OCI-LY7 (cell line): ENCODE measurements at regions not wholly inside any gene's neighbourhood (a gene's known extent, or its start where the extent isn't known, plus 50 kb on each side); places are given as distances from the start of the nearest gene placed in this dataset.

Experiments
- BruUV-seq: library from RNA; stranded (reverse); fragments of 400-500 nt; replicated peaks from 2 replicates; lab custom pipeline; 2021; lab: Mats Ljungman, UMichigan
- CTCF ChIA-PET: fragments of 300-600 bp; sonication (Branson Sonifier 250); formaldehyde crosslinking; loops from one replicate; lab custom pipeline; 2022; ENCODE audit warnings: antibody characterized with exemption; ENCODE audit not compliant: unreplicated experiment; lab: Charles Lee
- POLR2A ChIA-PET: fragments of 300-600 bp; sonication (Branson Sonifier 250); formaldehyde crosslinking; loops from one replicate; lab custom pipeline; 2022; ENCODE audit warnings: antibody characterized with exemption; lab: Charles Lee
- DNase-seq: peaks from one replicate; pipeline ENCODE4 v3.0.0-alpha.2; 2015; ENCODE audit warnings: low spot score
- H2AFZ ChIP-seq: fragments of 200-600 bp; sonication (generic), shearing (Covaris generic); 2 replicates; pipeline ENCODE4 v1.6.1; 2014; ENCODE audit warnings: mild to moderate bottlenecking, antibody characterized with exemption, low read length, moderate library complexity
- H3K27ac ChIP-seq: fragments of 200-600 bp; sonication (generic); 2 replicates; pipeline ENCODE4 v1.5.1; 2014; ENCODE audit warnings: mixed run types, low read depth, mild to moderate bottlenecking, moderate library complexity, low read length, inconsistent platforms; ENCODE audit not compliant: poor library complexity, severe bottlenecking
- H3K36me3 ChIP-seq: fragments of 200-600 bp; sonication (generic); 2 replicates; pipeline ENCODE4 v1.6.1; 2014; ENCODE audit warnings: mild to moderate bottlenecking, antibody characterized with exemption, low read length, moderate library complexity, mixed read lengths; ENCODE audit not compliant: insufficient read depth
- H3K4me1 ChIP-seq: fragments of 200-600 bp; sonication (generic); 2 replicates; pipeline ENCODE4 v1.5.1; 2014; ENCODE audit warnings: mild to moderate bottlenecking, low read length; ENCODE audit not compliant: insufficient read depth, poor library complexity, severe bottlenecking
- H3K4me2 ChIP-seq: fragments of 200-600 bp; sonication (generic); 2 replicates; pipeline ENCODE4 v1.6.1; 2014; ENCODE audit warnings: mild to moderate bottlenecking, low read length
- H3K4me3 ChIP-seq: fragments of 200-600 bp; sonication (generic); 2 replicates; pipeline ENCODE4 v1.5.1; 2014; ENCODE audit warnings: mild to moderate bottlenecking, low read depth, low read length; ENCODE audit not compliant: poor library complexity, severe bottlenecking
- H3K79me2 ChIP-seq: fragments of 200-600 bp; sonication (generic); 2 replicates; pipeline ENCODE4 v1.6.1; 2016; ENCODE audit warnings: low read depth, mild to moderate bottlenecking, low read length, moderate library complexity, mixed read lengths; ENCODE audit not compliant: insufficient read depth
- H3K9me2 ChIP-seq: fragments of 200-600 bp; sonication (generic); 2 replicates; pipeline ENCODE4 v1.6.1; 2016; ENCODE audit warnings: mild to moderate bottlenecking, low read length, mixed read lengths; ENCODE audit not compliant: insufficient read depth
- H3K9me3 ChIP-seq: fragments of 200-600 bp; sonication (generic); 2 replicates; pipeline ENCODE4 v1.6.1; 2014; ENCODE audit warnings: mild to moderate bottlenecking, mixed run types, low read length, mixed read lengths
- H4K20me1 ChIP-seq: fragments of 200-600 bp; sonication (generic); 2 replicates; pipeline ENCODE4 v1.6.1; 2014; ENCODE audit warnings: mild to moderate bottlenecking, antibody characterized with exemption, low read length, moderate library complexity, mixed read lengths; ENCODE audit not compliant: insufficient read depth
- EZH2phosphoT487 ChIP-seq: fragments of 200-600 bp; sonication (generic); IDR thresholded peaks from 2 replicates; pipeline ENCODE4 v1.6.1; 2018; ENCODE audit warnings: low read depth, borderline replicate concordance, mild to moderate bottlenecking, mixed run types, antibody characterized with exemption, low read length, moderate library complexity, mixed read lengths
- intact Hi-C: fragments of 100-400 bp; cut with micrococcal nuclease; formaldehyde crosslinking; loops from one replicate; pipeline ENCODE4 v1.10.0; 2022; ENCODE audit not compliant: unreplicated experiment
- TF ChIP-seq, protein P1 (sequence below): fragments of 200-600 bp; sonication (generic); conservative IDR thresholded peaks from 2 replicates; pipeline ENCODE4 v1.5.1; 2014; ENCODE audit warnings: mild to moderate bottlenecking, antibody characterized with exemption, low read length, moderate library complexity, mixed read lengths

DNA sequence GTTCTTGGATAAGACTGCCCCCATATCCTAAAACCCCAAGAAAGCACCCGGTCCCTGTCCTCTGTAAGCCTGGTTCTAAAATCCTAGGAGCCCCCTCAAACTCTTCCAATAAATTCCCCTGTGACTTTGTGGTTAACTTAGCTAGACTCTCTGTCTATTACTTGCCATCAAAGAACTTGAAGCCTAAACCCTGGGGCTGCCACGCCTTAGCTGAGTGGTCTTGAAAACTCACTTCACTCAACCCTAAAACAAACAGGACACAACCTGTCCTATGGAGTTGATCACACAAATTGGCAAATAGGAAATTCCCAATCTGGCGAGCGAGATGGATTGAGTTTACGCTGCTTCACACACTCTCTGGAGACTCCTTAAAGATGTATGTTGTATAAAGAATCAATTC is 191.4 kb upstream of the SVIL start:
- Histone ChIP-seq H3K9me2 (no peaks in the 10 kb centered on the region), H4K20me1 (no peaks in the 10 kb centered on the region), H3K4me1 (no peaks in the 10 kb centered on the region), H3K36me3 (no peaks in the 10 kb centered on the region), H2AFZ (no peak overlapping the region), H3K79me2 (no peaks in the 10 kb centered on the region), H3K4me3 (no peak overlapping the region), H3K4me2 (no peak overlapping the region), H3K27ac (no peak overlapping the region), H3K9me3 (no peaks in the 10 kb centered on the region)
- intact Hi-C loops = no loop called here
- no TSS peak for BruUV-seq
- DNase-seq = no peak
- CTCF ChIA-PET = no interaction called here
- POLR2A ChIA-PET = interaction anchor here (0.6 to 0.7 kb wide), 2 partner anchors 24 to 284 kb away, joined by 3 to 5 read pairs; no protein-coding TSS in a partner anchor
- no peak for TF ChIP-seq EZH2phosphoT487
- TF ChIP-seq, protein P1, sequence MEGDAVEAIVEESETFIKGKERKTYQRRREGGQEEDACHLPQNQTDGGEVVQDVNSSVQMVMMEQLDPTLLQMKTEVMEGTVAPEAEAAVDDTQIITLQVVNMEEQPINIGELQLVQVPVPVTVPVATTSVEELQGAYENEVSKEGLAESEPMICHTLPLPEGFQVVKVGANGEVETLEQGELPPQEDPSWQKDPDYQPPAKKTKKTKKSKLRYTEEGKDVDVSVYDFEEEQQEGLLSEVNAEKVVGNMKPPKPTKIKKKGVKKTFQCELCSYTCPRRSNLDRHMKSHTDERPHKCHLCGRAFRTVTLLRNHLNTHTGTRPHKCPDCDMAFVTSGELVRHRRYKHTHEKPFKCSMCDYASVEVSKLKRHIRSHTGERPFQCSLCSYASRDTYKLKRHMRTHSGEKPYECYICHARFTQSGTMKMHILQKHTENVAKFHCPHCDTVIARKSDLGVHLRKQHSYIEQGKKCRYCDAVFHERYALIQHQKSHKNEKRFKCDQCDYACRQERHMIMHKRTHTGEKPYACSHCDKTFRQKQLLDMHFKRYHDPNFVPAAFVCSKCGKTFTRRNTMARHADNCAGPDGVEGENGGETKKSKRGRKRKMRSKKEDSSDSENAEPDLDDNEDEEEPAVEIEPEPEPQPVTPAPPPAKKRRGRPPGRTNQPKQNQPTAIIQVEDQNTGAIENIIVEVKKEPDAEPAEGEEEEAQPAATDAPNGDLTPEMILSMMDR = no peak

DNA sequence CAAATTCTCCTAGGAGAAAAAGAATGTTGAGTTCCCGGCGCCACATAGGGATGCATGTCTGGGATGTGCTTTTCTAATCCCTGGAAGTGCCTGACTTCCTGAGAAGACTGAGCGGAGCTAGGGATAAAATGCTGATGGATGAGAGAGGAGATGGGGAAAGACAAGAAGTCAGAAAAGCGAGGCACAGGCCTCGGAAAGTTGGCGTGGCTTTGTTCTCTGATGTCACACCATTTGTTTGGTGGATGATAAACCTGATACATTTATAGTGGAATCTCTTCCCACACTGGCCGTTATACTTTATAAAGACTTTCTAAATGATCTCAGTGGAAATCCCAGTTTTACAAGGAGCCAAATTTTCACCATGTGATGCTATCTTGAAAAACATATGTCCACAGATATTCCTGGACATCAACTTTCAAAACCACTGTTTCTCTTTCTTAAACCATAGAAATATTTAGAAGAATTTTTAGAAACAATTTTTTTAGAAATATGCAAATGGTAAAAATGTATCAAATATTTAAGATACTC is 188.8 kb upstream of the SVIL start:
- POLR2A ChIA-PET = no interaction called here
- TF ChIP-seq, protein P1 = no peak
- no peak for TF ChIP-seq EZH2phosphoT487
- CTCF ChIA-PET = no interaction called here
- DNase-seq = no peak
- H3K4me3 ChIP-seq = no peak overlapping the region
- H2AFZ ChIP-seq = no peak overlapping the region
- no peaks in the 10 kb centered on the region for H3K9me2 ChIP-seq
- intact Hi-C loops = no loop called here
- H3K4me1 ChIP-seq = no peaks in the 10 kb centered on the region
- H3K27ac ChIP-seq = no peak overlapping the region
- H3K9me3 ChIP-seq = no peaks in the 10 kb centered on the region
- H4K20me1 ChIP-seq = no peaks in the 10 kb centered on the region
- H3K4me2 ChIP-seq = no peak overlapping the region
- BruUV-seq = no TSS peak
- H3K36me3 ChIP-seq = no peaks in the 10 kb centered on the region
- no peaks in the 10 kb centered on the region for H3K79me2 ChIP-seq

DNA sequence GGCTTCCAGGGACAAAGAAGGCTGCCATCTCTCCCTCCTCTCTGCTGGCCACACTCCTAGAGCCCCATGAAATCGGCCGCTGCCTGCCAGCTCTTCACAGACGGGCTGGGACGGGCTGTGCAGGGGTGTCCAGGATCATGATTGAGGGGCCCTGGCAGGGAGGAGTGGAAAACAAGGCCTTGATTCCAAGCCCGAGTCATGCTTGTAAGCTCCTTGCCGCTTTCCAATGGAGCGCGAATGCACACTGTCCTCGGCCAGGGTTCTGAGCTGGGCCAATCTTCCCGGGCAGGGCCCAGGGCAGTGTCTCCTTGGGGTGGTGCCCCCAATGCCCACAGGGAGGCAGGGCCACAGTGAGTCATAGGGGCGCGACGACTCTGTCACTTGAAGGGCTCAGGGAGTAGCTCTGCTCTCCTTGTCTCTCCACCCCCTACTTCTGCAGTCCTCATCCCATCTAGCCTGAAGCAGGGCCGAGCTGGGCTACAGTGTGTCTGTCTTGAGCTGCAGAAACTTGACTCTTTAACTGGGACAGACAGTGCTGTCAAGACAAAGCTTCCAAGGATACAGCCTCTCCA is 186.2 kb upstream of the SVIL start:
- H3K9me2 ChIP-seq = no peaks in the 10 kb centered on the region
- TF ChIP-seq, protein P1 = no peak
- TF ChIP-seq EZH2phosphoT487 = no peak
- no peaks in the 10 kb centered on the region for H3K36me3 ChIP-seq
- no peak for DNase-seq
- no peak overlapping the region for H3K27ac ChIP-seq
- no peaks in the 10 kb centered on the region for H4K20me1 ChIP-seq
- intact Hi-C loops = no loop called here
- BruUV-seq = no TSS peak
- ChIA-PET CTCF (no interaction called here), POLR2A (interaction anchor here (0.6 kb wide), 2 partner anchors 104 to 224 kb away, joined by 3 read pairs; no protein-coding TSS in a partner anchor)
- no peak overlapping the region for H3K4me2 ChIP-seq
- H3K79me2 ChIP-seq = no peaks in the 10 kb centered on the region
- no peaks in the 10 kb centered on the region for H3K4me1 ChIP-seq
- no peak overlapping the region for H3K4me3 ChIP-seq
- H3K9me3 ChIP-seq = no peaks in the 10 kb centered on the region
- no peak overlapping the region for H2AFZ ChIP-seq
